NCI-H2196 (cell line): ENCODE measurements at regions not wholly inside any gene's neighbourhood (a gene's known extent, or its start where the extent isn't known, plus 50 kb on each side); places are given as distances from the start of the nearest gene placed in this dataset.

Source experiments
- DNase-seq: peaks from one replicate; lab custom pipeline; 2025; ENCODE audit not compliant: unreplicated experiment; lab: John Stamatoyannopoulos, UW

DNA sequence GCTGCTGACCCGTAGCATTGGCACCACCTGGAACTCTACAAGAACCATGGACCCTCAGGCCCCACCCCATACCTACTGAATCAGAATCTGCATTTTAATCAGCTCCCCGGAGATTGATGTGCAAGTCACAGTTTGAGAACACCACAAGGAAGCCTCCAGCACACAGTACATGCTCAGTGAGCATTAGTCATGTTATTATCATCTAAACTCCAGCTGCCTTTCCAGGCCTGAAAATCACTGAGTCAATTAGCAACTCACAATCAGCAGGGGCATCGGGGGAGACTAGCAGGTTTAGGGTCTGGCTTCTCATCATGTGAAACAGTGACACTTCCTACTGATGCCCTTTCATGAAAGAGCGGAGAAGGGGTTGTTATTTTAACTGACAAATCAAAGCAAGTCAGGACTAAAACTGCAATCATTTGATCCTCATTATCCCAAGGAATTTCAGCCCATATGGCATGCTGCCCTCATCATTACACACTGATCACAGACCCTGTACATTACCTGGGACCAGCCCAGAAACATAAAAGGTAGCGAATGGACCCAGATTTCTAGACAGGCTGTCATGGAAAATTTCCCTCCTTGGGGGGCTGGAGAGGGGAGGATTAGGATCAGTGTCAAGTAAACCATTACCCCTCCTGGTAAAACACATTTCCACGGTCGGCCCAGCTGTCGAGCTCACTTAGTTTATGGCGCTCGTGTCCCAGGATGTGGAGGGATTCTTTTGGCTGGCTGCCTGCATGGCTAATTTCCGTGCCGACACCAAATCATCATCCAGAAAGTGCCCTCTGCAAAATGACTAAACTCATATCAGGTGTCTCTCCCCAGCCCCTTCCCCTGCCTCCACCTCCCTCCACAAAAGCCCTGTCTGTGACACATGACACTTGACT, 122.8 kb downstream of the PRLHR start:
- no peak for DNase-seq

DNA sequence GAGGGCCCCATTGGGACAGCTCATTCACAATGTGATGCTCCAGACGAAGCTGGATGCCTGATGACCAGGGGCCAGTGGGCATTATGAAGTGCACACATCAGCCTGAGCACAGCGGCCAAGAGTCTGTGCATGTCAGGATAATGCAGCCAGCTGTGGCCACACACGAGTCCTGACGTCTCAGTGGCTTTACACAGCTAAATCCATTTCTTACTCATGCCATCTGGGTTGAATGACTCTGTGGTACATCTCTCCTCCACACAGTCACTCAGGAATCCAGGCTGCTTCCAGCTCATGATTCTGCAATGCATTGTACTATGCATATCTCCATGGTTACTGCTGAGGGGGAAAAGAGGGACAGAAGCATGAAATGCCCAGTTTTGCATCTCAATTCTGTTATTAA, 123.6 kb downstream of the PRLHR start:
- no peak for DNase-seq

DNA sequence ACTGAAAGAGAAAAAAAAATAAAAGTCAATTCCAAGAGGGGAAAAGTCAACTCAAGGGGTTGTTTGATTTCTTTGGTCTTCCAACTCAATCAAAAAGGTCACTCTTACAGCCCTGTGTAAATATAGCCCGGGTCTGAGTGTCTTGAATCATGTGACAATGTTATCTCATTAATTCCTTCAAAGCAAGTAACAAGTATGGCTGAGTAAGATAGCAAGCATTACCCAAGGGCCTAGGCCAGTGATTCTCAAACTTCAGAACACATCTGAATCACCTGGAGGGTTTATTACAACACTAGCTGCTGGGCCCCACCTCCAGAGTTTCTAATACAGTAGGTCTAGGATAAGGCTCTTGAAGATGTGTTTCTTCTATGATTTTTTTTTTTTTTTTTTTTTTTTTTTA, 125.0 kb downstream of the PRLHR start:
- DNase-seq, result no peak

DNA sequence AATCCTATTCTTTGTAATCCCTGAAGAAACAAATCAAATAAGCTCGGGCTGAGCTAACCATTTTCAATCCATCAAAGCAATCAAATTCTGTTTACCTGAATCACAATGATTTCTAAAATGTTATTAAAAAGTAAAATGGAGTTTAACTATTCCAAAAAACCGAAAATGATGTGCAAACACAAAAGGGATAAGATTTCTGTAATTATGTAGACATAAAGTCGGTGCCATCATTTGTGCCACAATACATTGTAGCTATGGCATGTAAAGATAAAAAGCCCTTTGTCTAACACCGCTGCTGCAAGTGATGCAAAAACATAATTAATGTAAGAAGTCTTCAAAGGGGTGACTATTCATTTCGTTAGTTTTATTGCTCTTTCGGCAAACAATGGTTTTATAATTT, 125.1 kb upstream of the FAM204A start:
- DNase-seq, result no peak

DNA sequence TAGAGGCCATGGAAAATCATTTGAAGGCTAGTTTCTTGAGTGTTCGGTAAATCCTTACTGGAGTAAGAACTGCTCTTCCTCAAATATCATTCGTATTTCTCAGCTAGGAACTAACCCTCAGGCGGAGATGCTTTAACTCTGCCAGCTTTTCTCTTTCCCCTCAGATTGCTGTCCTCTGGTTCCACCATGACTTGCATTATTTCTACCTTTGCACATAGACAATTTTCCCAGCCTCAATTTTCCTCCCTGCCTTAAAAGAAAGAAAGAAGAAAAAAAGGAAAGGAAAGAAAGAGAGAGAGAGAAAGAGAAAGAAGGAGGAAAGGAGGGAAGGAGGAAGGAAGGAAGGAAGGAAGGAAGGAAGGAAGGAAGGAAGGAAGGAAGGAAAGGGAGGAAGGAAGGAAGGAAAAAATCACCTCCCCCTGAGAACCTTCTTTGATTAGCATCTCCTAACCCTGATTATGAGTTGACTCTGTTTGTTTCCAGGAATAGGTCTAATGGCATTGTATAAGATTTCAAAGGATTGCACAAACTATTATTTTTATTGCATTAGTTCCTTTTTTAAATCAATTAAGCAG, 123.3 kb upstream of the FAM204A start:
- no peak for DNase-seq

DNA sequence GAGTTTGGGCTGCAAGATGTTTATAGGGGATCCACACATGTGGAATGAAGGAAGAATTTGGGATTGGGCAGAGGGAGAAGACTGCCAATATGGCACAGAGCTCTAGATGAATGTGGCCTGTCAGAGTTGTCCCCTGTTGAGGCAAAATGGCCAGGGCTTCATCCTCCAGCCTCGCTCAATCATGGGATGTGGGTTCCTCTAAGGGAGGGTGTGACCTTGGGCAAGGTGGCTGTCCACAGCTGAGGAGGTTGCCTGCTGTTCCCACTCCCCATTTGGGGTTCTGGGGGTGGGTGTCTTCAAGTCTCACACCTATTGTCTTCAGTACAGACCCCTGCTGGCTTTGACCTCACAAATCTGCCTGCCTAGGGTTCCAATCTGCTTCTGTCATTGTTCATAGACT, 121.6 kb upstream of the FAM204A start:
- DNase-seq, result no peak

DNA sequence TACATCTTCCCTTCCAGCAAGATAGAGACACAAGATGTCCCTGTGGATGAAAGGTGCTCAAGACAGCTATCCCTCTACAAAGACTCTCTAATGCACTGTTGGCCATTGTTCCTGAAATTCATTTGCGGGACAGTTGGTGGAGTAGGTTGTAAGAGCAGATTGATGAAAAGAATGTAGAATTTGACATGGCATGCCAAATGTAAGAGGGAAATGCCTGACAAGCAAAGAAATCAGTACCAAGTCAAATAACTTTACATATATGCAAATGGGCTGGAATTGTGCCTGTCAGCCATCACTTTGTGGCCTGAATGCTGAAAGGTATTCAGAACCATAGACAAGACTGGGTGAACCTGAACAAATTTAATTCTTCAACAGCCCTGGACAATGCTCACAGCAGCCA, 120.3 kb upstream of the FAM204A start:
- no peak for DNase-seq

DNA sequence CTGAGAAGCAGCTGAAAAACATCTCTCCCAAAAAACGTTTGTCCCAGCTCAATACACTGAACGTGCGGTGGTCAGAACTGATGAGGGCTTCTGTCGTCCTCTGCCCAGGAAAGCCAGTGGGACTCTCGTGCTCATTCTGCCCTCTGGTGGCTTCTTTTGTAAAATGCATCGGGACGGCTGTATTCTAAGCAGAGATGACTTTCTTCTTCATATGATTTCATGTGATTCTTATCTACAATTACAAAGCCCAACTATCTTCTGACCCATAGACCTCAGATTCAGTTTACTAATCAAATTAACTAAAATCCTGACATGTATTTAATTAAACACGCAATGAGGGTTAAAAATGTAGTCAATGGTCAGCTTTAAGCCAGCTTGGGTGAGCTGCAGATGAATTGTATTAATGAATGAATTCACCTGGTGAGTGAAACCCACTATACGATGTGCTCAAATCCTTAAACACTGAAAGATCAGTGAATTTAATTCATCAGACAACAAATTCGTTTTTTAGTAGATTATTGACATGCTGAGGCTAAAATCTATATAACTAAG, 117.6 kb upstream of the FAM204A start:
- DNase-seq, result peak; percentile 67

DNA sequence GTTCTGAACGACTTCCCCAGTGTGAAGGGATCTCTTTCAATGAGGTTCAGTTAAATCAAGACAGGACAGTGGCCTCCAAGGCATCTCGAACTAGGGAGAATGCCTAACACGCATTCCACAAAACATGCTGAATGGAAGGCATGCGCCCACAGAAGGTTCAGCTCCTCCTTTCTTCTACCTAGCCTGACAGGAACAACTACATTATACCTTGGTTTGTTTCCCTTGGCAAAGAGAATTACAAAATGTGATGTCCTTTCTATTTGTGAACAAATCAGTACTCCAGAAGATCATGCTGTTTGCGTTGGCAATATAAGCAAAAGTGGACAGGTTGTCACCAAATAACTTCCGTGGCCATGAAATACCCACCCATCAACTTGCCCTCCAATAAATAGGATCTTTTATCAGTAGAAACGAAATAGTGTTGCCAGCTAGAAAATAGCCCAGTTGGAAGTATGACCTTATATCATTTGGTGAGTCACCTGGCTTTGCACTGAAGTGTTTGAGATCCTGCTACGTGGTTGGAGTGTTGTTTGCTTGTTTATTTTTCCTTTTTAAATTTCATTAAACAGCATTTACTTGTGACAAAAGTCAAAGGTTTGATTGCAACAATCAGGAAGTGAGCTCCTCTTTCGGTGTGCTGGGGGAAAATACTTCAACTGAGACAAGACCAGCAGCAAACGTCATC, 117.0 kb upstream of the FAM204A start:
- no peak for DNase-seq

DNA sequence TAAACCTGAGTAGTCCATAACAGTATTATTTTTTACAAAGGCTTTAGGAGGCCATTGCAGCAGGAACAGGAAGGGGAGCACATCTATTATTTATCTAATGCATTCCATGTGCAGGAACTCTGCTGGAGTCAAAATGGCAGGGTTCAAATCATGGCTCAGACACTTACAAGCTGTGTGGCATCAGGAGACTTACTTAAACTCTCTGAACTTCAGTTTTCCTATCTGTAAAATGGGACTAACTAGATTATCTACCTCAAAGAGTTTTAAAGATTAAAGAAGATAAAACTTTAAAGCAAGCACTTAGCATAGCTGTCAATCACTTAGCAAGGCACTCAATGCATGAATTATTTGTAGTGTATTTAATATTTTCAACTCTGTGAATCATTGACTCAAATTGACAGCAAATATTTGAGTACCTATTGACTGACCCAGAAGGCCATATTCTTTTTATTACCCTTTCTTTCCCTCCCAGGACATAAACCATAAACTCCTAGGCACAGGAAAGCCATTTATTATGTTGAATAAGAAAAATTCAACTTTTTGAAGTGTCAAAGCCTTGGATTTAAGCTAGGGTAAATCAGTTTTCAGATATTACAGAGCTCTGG, 115.8 kb upstream of the FAM204A start:
- no peak for DNase-seq

DNA sequence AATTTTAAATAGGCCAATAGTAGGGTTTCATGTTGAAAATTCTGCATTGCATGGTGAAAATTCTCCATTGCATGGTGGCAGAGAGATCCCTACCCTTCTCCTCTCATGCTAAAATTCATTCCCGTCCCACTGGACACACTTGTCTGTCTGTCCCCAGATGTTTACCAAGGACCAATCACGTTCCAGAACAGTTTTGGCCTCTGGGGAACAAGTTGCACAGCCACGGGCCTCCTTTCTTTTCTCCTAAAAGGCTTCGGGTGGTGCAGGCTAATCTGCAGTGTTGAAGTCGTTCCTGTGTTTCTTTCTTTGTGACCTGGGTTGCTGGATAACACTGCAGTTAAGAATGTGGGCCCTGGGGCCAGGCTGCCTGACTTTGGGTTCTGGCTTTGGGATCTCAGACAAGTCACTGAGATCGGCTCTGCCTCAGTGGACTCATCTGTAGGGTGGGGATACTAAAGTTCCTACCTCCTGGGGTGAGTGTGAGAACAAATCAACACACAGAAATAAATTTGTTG, 113.1 kb upstream of the FAM204A start:
- DNase-seq, result no peak

DNA sequence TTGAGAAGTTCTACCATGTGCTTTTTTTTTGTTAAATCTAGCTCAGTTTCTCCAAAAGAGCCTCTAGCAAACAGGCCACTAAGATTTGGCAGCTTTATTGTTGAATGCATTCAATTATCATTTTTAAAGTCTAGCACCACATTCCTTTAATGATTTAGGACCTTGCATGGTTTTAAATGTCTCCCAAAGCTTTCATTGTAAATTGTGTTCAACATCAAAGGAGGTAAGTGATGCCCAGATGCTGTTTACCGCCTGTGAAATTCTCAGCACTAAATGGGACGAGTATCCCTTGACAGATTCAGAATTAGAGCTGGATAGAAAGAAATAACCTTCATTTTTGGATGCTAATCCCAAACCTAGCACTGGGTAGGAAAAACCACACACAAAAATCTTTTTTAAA, 112.1 kb upstream of the FAM204A start:
- DNase-seq, result no peak

DNA sequence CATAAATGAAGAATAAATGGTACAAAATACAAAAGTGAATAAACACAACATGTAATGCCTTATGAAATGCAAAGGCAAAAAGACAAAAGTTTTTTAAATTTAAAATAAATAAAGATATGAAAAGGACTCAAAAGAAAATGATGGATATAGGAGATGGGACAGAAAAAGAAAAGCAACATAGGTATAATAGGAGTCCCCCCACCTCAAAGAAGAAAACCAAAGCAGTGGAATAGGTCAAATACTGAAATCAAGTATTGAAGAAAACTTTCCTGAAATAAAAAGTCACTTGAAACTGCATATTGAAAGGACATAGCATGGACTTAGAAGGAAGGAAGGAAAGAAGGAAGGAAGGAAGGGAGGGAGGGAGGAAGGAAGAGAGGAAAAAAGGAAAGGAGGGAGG, 110.0 kb upstream of the FAM204A start:
- DNase-seq, result no peak

DNA sequence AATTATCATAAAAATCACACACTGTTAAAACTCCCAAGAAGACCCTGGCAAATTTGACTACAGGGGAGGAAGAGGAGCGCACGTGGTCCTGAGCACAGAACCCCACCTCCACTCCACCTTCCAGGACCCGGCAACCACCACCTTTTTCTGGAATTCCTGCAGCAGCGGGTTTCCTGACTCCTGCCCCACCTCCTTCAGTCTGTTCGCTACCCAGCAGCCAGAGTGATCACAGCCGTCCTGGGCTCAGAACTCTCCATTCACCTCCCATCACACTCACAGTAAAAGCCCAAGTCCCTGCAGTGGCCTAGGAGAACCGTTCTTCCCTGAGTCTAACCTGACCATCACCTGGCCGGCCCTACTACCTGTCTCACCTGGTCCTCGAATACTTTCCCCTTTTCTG, 107.4 kb upstream of the FAM204A start:
- DNase-seq, result no peak

DNA sequence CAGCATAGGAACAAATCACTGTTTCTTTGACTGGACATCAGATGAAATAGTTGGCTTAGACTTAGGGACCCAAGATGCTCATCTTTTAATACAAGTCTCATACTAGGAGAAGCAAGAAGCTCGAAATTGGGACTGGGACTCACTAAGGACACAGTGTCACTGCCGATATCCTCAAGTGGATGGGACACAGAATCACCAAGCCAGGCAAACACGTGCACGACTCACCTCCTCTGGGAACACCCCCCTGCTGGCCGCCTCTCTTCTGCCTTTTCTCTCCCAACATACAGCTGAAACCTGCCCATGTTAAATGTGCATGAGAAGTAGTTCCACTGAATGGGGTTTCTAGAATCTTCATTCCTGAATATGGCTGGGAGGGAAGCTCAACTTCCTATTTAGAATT, 106.6 kb upstream of the FAM204A start:
- DNase-seq, result no peak

DNA sequence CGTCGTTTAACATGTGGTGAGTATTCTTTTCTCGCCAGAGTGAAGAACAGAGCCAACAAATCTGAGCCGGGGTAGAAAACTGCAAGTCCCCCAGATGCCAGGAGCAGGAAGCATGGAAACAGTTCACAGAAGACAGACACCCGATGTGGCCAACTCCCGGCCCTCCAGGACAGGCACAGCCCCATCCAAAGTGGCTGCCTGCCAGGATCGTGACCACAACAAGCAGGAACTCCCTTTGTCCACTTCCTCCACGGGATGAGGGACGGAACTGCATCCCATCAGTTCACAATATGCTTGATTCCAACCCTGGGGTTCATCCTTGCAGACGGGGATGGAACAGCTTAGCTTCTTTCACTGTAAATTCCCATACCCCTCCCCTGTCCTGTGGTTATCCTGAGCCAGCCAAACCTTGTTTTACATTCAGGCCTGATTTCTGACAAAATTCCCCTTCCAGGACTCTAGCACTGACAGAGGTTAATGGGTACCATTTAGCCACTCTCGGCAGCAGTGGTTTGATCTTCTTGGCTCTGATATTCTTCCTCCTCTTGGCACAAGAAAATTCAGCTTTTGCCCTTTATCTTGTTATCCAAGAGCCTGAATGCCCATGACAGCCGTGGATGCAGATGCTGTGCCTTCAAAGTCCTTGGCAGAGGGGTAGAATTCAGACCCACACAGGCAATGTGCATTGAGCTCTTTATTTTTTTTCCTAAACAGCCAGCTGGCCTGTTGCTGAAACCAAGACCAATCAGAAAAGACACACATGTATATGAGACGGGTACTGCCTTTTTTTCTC, 105.5 kb upstream of the FAM204A start:
- no peak for DNase-seq

DNA sequence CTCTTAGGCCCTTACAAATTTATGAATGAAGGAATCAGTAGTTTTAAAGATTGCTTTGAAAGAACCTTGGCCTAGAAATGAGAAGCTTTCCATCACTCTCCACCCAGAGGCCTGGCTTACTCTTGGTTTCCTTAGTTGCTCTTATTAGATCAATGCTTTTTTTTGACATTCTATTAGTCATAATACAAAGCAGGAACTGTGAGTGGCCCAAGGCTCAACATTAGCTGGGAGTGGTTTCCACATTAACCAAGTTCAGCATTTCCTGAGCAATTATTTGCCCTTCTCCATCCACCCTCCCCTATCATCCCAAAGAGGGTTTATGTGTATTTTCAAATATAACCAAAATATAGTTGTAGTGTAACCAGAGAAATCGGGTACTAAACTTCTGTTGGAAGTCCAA, 103.4 kb upstream of the FAM204A start:
- no peak for DNase-seq

DNA sequence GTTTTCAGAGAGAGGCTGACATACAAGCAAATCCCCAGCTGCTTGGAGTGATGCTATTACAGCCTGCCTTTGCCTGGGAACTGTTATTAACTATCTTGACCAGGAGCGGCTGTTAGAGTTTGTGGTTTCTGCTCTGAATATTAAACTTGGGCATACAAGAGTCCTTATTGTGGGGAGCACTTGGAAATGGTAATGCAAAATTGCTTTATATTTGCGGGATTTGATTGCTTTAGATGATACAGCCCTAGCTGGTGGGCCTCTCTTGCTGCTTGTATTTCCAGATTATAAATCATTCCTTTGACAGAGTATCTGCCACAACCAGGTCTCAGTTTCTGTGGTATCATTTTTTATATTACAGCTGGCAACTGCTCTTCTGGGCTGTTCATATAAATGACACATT, 101.9 kb upstream of the FAM204A start:
- no peak for DNase-seq

DNA sequence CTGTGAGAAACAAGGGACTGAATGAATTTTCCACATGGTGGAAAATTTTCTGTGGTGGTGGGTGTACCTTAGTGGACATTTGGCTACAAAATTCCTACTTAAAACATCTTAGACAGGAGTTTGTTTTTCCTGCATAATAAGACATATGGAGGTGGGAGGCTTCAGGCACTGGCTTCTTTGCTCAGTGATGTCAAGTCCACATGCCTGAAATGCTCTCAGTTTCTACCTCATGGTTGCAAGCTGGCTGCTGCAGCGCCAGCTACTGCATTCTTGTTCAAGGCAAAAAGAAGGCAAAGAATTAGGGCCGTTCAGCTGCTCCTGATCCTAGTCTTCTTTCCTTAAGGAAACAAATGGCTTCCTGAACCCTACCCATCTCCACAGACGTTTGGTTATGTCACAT, 99.9 kb upstream of the FAM204A start:
- no peak for DNase-seq

DNA sequence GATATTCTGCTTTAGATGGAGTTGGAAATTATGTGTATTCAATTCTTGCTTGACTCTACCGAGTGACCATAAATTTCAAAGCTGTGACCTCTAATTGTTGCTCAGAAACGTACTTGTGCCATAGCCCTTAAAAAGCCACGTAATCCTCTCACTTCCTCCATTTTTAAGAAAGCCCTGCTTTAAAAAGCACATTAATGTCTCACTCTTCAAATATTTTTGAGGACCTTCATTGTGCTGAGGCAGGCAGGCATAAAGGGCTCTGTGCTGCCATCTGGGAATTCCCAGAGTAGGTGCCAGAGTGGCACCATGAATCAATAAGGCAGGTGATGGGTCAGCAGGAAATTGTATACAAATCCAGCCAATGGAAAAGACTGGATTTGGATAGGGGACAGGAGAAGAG, 97.7 kb upstream of the FAM204A start:
- DNase-seq, result no peak

DNA sequence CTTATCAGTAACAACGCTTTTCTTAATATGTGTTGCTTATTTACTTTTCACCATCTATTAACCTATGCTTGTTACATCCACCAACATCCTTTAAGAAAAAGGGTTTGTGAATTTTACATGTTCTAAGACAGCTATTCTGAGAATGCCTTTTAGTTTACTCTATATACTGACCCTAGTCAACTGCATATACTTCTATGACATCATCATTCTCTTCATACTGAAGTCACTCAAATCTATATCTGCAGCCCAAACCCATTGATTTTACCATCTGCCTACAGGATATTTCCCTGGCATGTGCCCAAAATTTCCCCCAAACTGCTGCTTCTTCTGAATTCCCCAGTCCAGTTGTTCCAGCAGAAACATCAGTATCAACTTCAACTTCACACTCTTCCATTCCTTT, 94.6 kb upstream of the FAM204A start:
- DNase-seq, result no peak
